ENCODE measurements at regions not wholly inside any gene's neighbourhood (a gene's known extent, or its start where the extent isn't known, plus 50 kb on each side); places are given as distances from the start of the nearest gene placed in this dataset.

DNA sequence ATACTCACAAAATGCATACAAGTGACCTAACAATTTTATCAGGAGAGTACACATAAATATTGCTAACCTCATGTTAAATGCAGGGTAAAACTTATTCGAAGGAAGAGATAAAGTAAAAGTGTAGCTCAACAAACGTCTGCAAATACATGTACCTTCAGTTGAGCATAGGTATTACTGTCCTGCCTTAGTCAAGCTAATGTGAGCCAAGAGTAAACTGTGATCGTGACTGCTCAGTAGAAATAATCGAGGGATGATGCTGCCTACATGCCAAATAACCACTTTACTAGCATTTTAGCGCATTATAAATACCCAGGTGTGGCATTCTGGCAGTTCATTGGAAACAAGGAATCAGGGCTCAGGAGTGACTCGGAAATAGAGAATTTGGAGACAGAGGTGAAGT, 779.5 kb downstream of the SOCS6 start:
- TF ChIP-seq GATA2 (IDR thresholded peaks at IDR 0.05; ENCODE audit: low read depth, low read length): no peak
- no peak for TF ChIP-seq GATA3 (IDR thresholded peaks at IDR 0.05; ENCODE audit: low read depth, low read length)
